NB4 (cell line): ENCODE measurements at regions not wholly inside any gene's neighbourhood (a gene's known extent, or its start where the extent isn't known, plus 50 kb on each side); places are given as distances from the start of the nearest gene placed in this dataset.

Source experiments
- CTCF ChIP-seq: IDR thresholded peaks from one replicate; pipeline ENCODE4 v1.5.1; 2012; ENCODE audit warnings: low read depth, low read length
- MYC ChIP-seq: IDR thresholded peaks from 2 replicates; pipeline ENCODE4 v1.6.1; 2011; ENCODE audit warnings: low read depth, low read length
- POLR2A ChIP-seq: IDR thresholded peaks from 2 replicates; pipeline ENCODE4 v1.6.1; 2011; ENCODE audit warnings: mild to moderate bottlenecking; ENCODE audit not compliant: insufficient read length; ENCODE audit errors: extremely low read depth

- no peak for TF ChIP-seq CTCF
- no peak for TF ChIP-seq MYC
- no peak for TF ChIP-seq POLR2A
Observed at GRCh38 chr2:234308073-234308812, 188.6 kb downstream of the ARL4C start.
